GM23248 (cell line): ENCODE measurements at regions not wholly inside any gene's neighbourhood (a gene's known extent, or its start where the extent isn't known, plus 50 kb on each side); places are given as distances from the start of the nearest gene placed in this dataset.

Experiments used
- EZH2 ChIP-seq: fragments of 200-600 bp; sonication (generic); IDR thresholded peaks from 2 replicates; pipeline ENCODE4 v1.6.1; 2018; ENCODE audit warnings: antibody characterized with exemption, mild to moderate bottlenecking; ENCODE audit not compliant: insufficient read depth, poor library complexity, severe bottlenecking
- EZH2phosphoT487 ChIP-seq: fragments of 200-600 bp; sonication (generic); IDR thresholded peaks from 2 replicates; pipeline ENCODE4 v1.6.1; 2018; ENCODE audit warnings: antibody characterized with exemption, moderate library complexity, mild to moderate bottlenecking, low read depth; ENCODE audit not compliant: insufficient read depth

DNA sequence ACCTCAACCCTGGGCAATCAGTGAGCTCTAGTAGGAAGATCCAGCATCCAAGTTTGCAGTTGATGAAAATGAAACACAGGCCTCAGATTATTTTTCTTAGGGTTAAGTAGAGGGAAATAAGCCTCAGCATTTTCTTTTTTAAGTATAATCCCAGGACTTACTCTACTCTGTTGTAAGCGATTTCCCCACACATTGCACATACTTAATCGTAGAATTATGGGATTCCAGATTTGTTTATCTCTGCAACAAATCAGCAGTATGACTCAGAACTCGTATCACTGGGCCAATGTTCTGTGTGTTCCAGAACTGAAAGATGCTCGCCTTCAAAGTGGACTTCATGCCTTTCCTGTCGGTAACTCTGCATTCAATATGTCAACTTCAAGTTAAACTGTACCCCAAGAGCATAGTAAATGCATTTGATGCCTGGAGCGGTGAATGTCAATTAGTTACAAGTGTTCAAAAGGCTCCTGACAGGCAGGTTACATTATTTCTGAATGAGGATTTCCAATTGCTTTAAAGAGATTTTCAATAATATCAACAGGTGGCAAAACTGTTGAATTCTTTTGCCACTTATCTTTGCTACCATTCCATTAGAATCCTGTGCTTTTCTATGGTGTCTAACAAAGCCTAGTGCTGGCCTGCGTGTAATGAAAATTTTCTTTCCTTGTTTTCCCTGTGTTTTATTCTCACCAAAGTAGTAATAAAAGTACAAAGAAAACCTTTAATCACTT lies 323.8 kb upstream of the SYT1 start:
- no peak for TF ChIP-seq EZH2
- no peak for TF ChIP-seq EZH2phosphoT487
